ENCODE measurements at regions not wholly inside any gene's neighbourhood (a gene's known extent, or its start where the extent isn't known, plus 50 kb on each side); places are given as distances from the start of the nearest gene placed in this dataset.

DNA sequence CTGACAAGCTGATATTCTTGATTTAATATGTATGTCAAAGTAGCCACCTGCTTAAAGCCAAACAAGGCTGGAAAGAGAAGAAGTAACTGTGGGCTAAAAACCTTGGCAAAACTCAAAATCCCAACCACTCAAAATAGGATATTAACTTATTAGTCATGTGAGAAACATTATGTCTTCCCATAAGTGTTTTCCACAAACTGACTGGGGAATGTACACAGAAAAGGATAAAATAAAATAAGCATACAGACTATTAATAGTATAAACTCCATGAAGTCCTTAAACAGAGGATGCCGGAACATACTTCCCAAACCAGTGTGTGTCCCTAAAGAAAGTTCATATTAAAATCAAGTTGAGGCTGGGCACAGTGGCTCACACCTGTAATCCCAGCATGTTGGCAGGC is 263.7 kb upstream of the THBS1 start:
- TF ChIP-seq, protein P1, sequence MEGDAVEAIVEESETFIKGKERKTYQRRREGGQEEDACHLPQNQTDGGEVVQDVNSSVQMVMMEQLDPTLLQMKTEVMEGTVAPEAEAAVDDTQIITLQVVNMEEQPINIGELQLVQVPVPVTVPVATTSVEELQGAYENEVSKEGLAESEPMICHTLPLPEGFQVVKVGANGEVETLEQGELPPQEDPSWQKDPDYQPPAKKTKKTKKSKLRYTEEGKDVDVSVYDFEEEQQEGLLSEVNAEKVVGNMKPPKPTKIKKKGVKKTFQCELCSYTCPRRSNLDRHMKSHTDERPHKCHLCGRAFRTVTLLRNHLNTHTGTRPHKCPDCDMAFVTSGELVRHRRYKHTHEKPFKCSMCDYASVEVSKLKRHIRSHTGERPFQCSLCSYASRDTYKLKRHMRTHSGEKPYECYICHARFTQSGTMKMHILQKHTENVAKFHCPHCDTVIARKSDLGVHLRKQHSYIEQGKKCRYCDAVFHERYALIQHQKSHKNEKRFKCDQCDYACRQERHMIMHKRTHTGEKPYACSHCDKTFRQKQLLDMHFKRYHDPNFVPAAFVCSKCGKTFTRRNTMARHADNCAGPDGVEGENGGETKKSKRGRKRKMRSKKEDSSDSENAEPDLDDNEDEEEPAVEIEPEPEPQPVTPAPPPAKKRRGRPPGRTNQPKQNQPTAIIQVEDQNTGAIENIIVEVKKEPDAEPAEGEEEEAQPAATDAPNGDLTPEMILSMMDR (IDR thresholded peaks at IDR 0.05), result no peak

DNA sequence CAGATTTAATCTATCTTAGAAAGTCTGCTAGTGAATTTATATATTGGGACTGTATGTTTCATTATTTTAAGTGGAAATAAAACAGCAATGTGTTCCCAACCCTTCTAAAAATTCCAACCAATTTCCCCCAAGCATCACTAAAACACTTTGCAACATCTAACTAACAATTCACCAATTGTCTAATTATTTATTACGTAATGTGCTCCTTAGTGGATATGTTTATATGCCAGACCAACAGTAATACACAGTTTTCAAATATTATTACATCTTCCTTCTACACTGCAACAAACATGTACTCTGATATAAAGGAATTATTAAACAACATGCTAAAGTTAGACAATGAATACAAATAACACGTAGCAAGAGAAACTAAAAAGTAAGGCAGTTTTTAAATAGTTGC is 262.6 kb upstream of the THBS1 start:
- TF ChIP-seq, protein P1 (IDR thresholded peaks at IDR 0.05), result no peak

DNA sequence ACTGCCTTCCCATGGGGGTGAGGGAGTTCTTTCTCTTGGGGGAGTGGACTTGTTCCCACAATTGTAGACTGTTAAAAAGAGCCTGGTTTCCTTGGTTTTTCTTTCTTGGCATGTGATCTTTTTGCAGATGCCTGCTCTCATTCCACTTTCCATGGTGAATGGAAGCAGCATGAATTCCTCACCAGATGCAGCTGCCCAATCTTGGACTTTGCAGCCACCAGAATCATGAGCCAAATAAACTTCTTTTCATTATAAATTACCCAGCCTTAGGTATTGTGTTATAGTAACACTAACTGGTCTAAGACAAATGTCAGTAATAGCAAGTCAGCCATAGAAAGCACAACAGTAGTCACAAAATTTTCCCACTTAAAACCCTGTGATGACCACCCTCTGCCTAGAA is 260.5 kb upstream of the THBS1 start:
- TF ChIP-seq, protein P1 (IDR thresholded peaks at IDR 0.05), result no peak

DNA sequence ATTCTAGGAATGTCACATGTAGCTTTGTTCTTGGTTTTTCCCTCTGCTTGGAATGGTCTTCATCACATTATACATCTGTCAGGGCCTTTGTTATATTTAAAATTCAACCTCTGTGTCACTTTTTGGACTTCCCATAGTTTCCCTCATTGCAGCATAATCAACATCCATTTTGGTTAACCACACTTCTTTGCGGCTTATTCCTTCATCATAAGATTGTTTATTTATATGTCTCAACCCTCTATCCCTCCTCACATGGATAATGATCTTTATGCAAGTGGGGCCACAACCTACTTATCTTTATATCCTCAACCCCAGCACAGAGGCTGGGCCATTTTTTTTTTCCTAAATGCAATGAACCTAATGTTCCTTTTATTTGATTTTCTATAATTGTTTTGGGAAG is 260.0 kb upstream of the THBS1 start:
- TF ChIP-seq, protein P1 (IDR thresholded peaks at IDR 0.05), result no peak

DNA sequence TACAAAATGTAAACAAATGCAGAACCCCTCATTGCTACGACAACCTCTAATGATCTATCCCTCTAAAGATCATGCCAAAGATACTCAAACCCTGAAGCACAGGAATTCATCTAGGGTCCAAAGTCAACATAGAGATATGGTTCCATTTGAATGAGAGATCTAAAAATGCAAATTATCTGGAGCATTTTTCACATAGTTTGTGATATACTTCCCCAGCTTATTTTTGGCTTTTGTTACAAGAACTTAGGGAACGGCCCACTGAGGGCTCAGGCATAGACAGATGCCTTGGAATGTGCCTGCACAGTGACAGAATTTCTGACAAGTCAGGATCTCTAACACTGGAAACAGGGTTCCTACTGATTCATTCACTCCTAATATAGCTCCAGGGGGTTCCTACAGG is 258.9 kb upstream of the THBS1 start:
- TF ChIP-seq, protein P1 (IDR thresholded peaks at IDR 0.05), result no peak

DNA sequence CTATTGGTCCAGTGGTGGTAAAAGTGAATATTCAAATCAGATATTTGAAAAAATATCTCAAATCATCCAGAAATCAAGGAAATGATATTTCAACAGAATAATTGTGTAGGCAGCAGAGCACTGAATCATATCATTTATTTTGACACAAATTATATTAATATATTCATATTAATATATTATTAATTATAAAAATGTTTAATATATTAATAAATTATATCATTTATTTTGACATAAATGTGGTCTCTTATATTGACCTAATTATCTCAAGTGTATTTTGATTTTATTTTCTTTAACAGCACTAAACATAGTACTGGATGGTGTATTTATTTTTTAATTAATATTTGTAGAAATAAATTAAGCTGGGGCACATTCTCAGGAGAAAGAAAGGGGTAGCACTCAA is 257.7 kb upstream of the THBS1 start:
- TF ChIP-seq, protein P1 (IDR thresholded peaks at IDR 0.05), result no peak

DNA sequence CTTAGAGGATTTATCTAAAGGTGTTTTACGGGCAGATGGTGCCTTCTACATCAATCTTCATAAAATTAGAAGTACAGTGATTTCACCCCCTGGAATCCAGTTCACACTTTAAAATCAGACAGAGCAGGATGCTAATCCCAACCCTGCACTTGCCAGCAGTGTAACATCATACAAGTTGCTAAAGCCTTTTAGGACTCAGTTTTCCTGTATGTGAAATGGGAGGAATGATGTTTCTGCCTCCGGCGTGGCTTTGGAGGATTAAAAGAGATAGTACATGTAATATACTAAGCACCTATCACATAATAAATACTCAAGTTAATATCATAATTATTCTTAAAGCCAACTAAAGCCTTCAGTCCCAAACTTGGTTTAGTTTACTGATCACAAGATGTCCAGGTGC is 257.2 kb upstream of the THBS1 start:
- TF ChIP-seq, protein P1 (IDR thresholded peaks at IDR 0.05), result no peak

DNA sequence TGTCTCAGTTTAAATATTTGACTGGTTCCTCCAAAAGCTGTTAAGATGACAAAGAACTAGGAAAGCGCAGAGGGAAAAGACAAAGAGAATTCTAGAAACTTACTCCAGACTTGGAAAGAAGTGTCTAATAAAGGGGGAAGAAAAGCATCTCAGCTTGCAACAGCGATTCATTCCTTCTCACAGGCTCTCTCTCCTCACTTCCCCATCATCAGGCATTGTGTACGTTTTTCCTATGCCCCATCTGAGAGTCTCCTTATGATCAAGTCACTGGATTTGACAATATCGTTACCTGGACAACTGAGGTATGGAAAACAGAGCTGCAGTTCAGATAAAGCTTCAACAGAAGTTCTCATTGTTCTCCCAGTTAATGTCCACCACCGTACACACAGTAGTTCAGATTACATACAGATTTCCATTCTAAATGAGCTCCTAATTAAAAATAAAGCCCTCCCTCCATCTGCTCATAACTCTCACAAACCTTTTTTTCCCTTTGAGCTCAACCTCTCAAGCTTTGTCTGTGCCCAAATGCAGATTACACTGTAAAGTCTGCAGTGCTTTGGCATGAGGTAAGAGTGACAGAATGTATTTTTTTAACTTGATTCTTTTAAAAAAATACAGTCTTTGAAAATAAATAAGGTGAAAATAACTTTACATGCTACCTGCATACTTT is 254.4 kb upstream of the THBS1 start:
- TF ChIP-seq, protein P1 (IDR thresholded peaks at IDR 0.05), result no peak

Measured in LNCAP (cell line).